ENCODE measurements at regions not wholly inside any gene's neighbourhood (a gene's known extent, or its start where the extent isn't known, plus 50 kb on each side); places are given as distances from the start of the nearest gene placed in this dataset.

- intact Hi-C loops (cut with micrococcal nuclease) = no loop called here
- peaks cover 2 to 9% of the 10 kb centered on the region in 2 experiments; a peak in 2 of 4 replicates for H3K4me1 ChIP-seq (ENCODE audit: control insufficient read depth in 1 of 2, insufficient read depth in 2 of 2, low read length in 2 of 2)
- no peak for TF ChIP-seq EGR1 (IDR thresholded peaks at IDR 0.05; ENCODE audit: low read depth)
- no peak for TF ChIP-seq ZBTB33 (IDR thresholded peaks at IDR 0.05; ENCODE audit: extremely low read depth, insufficient replicate concordance, low read length)
- no peak for TF ChIP-seq TCF7L2 (IDR thresholded peaks at IDR 0.05; ENCODE audit: borderline replicate concordance, extremely low read depth, insufficient read depth, insufficient read length)
- no peak for TF ChIP-seq RAD21 (IDR thresholded peaks at IDR 0.05; ENCODE audit: low read depth)
- TF ChIP-seq JUND (IDR thresholded peaks at IDR 0.05) = no peak
- no peak for TF ChIP-seq REST (IDR thresholded peaks at IDR 0.05; ENCODE audit: low read depth)
- TF ChIP-seq SIN3A (IDR thresholded peaks at IDR 0.05; ENCODE audit: low read depth) = no peak
- TF ChIP-seq SP1 (IDR thresholded peaks at IDR 0.05; ENCODE audit: low read depth) = no peak
- no peak for TF ChIP-seq CBX3 (IDR thresholded peaks at IDR 0.05; ENCODE audit: low read depth)
- no peak for TF ChIP-seq CTCF (IDR thresholded peaks at IDR 0.05 in 2 of 3, conservative IDR thresholded peaks at IDR 0.05 in 1 of 3; ENCODE audit: borderline replicate concordance in 1 of 3, insufficient read depth in 1 of 3, low read depth in 2 of 3, low read length in 2 of 3)
- TF ChIP-seq ELF1 (IDR thresholded peaks at IDR 0.05; ENCODE audit: borderline replicate concordance, low read depth) = no peak
- no peak for TF ChIP-seq FOSL1 (IDR thresholded peaks at IDR 0.05; ENCODE audit: low read depth)
- no peak for TF ChIP-seq MAX (IDR thresholded peaks at IDR 0.05)
- no peak for TF ChIP-seq YY1 (IDR thresholded peaks at IDR 0.05; ENCODE audit: extremely low read depth, insufficient replicate concordance, low read depth, low read length)
- no peak for TF ChIP-seq ZFX (IDR thresholded peaks at IDR 0.05)
- TF ChIP-seq EZH2phosphoT487 (IDR thresholded peaks at IDR 0.05; ENCODE audit: borderline replicate concordance) = no peak
- H3K4me3 ChIP-seq (replicated peaks in 1 of 2; ENCODE audit: low read depth in 1 of 2, low read length in 2 of 2) = no peak overlapping the region
- RAD21 ChIA-PET (ENCODE audit: low non-redundant PET in 1 of 2, low total read pairs in 2 of 2, uncharacterized antibody in 2 of 2, unreplicated experiment in 2 of 2) = no interaction called here
- H3K79me2 ChIP-seq (ENCODE audit: insufficient read depth, low read length) = no peaks in the 10 kb centered on the region
- ATAC-seq = no peak
- no peaks in the 10 kb centered on the region for H3K9me2 ChIP-seq (ENCODE audit: insufficient read depth)
- CTCF ChIA-PET = no interaction called here
- no peaks in the 10 kb centered on the region for H4K20me1 ChIP-seq (ENCODE audit: insufficient read depth)
- no TSS peak for BruUV-seq (replicated peaks)
- no peaks in the 10 kb centered on the region for H3K36me3 ChIP-seq (ENCODE audit: control insufficient read depth in 1 of 2, insufficient read depth in 2 of 2, low read length in 2 of 2)
- H3K9ac ChIP-seq (ENCODE audit: low read length) = no peak overlapping the region
- H3K27me3 ChIP-seq (ENCODE audit: insufficient read depth, low read length) = no peaks in the 10 kb centered on the region
- H3K27ac ChIP-seq (ENCODE audit: low read depth, low read length) = no peak overlapping the region
- no peaks in the 10 kb centered on the region for H3K9me3 ChIP-seq (ENCODE audit: control insufficient read depth in 1 of 2, insufficient read depth in 1 of 2, low read depth in 1 of 2, low read length in 2 of 2)
- POLR2A ChIA-PET = no interaction called here
- no peak overlapping the region for H2AFZ ChIP-seq (ENCODE audit: low read depth, low read length, poor library complexity, severe bottlenecking)
- no peak for DNase-seq (ENCODE audit: low read depth, low spot score)
- no peak overlapping the region for H3K4me2 ChIP-seq (ENCODE audit: low read length)
These were observed 54.5 kb upstream of the NEMP2 start for GRCh38 chr2:190589008-190589407.
